Stimulated activated CD4-positive, alpha-beta T cell treated with anti-CD3 and anti-CD28 coated beads, Interleukin-2, amount 100 ng/mL, for 24 hours (primary cell): ENCODE measurements at regions not wholly inside any gene's neighbourhood (a gene's known extent, or its start where the extent isn't known, plus 50 kb on each side); places are given as distances from the start of the nearest gene placed in this dataset.
"Not testable (repeated sequence)": the region's sequence is repeated elsewhere in the genome, so short reads cannot be mapped to it uniquely, and the experiment has no call there.

Experiments
- DNase-seq, 2 donors: peaks; one replicate each; pipeline ENCODE4 v3.0.0-alpha.2; 2020

GRCh38 chr9:81427870-81428269 is 261.5 kb downstream of the TLE1 start:
- DNase-seq, result no peak

DNA sequence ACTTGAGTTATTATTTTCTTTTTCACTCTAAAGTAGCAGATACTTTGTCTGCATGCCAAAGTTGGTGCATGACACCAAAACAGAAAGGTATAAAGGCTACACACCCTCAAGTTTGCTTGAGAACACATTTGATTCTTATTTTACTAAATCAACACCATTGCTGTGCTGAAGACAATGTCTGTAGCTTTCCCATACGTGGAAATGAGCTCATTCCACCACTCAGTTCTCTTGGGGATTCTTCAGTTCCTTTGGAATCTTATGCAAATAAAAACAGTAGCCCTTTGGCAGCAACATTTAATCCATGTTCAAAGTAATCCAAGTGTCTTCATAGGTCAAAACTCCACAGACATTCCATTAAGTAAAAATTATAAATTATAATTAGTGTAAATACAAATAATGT is 264.9 kb downstream of the TLE1 start:
- no peak for DNase-seq

DNA sequence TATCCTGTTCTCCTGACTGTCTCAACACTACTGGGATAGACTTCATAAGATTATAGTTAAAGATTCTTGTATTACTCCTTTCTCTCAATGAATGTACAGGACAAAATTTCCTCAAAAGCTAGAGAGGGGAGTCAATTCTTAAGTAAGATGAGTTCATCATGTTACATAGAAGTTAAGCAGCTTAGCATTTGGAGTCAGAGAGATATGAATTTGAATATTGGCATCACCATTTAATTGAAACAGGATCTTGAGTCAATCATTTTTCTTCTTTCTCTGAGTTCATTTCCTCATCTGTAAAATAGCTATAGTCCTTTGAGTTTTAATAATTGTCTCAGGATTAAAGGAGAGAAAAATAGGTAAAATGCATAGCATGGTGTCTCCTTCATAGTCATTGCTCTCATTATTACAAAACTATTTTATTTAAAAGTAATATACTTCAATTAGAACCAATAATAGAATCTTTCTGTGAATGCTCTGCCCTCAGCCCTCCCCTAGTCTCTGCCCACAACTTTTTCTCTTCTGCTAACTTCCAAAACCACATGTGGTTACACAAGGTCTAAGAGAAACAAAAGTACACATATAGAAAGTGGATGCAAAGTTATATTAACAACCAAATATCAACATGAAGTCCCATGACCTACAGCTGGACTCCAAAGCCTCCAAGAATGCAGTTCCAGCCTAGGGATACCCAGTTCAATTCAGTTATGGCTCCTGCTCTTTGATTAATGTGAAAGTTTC is 265.6 kb downstream of the TLE1 start:
- DNase-seq, result no peak

DNA sequence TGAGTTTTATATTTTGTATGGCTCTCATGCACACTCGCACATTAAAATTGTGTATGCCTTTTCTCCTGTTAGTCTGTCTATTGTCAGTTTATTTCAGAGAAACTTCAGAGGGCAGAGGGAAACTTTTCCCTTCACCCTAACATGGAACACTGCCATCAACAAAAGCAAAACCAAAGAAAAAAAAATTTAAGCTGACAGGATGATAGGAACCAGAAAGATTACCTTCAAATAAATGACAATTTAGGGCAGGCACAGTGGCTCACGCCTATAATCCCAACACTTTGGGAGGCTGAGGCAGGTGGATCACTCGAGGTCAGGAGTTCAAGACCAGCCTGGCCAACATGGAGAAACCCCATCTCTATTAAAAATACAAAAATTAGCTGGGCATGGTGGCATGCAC is 268.3 kb downstream of the TLE1 start:
- DNase-seq, result not testable (repeated sequence)

GRCh38 chr9:81420024-81420423 is 269.3 kb downstream of the TLE1 start:
- no peak for DNase-seq

DNA sequence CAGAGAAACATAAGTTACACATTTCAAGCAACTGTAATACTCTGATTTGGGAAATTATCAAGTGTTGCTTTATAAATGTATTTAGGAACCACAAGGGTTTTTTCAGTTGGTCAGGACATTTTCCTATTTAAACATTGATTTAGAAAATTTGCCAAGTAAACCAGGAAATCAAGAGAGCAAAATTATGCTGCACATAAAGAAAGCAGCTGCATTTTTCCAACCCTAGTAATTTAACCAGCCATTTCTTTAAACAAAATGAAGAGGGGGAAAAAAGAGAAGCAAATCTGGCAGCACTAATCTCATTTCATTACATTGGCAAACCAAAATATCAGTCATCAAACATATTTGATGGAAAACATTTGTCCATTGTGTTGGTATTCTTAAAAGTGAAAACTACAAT is 271.4 kb downstream of the TLE1 start:
- no peak for DNase-seq

GRCh38 chr9:81417299-81417675 is 272.1 kb downstream of the TLE1 start:
- DNase-seq, result no peak

DNA sequence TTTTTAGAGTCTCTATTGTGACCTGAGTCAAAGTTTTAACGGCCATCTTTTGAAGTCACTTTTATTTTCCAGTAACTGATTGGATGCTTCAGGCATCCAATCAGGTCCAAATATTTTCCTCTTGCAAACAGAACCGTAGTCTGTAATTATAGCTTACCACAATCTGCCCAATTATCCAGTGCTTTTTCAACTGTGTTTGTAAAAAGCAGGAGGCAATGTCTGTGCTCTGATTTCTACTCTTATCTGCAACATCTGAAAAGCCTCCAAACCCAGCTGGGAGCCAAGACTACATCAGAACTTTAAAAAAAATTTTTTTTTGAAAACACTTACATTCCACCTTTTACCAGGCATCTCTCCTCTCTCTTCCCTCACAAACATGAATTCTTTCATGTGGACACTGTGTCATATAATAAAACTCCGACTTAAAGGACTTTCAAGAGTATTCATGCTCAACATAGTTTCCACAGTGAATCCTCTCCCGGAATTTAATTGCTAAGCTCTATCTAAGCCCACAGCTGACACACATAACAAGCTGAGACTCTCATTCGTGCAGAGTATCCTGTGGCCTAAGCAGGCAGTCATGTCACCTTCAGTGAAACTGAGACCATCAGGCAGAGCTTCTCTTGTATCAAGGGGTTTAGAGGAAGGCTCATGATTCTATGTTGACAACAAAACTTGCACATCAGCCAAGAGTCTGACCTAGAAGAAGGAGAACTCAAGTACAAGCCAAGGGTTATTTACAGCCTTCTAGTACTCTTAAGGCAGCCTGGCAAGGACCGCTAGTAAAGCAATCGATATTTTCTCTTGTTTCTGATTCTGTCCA is 272.7 kb downstream of the TLE1 start:
- DNase-seq, result no peak

DNA sequence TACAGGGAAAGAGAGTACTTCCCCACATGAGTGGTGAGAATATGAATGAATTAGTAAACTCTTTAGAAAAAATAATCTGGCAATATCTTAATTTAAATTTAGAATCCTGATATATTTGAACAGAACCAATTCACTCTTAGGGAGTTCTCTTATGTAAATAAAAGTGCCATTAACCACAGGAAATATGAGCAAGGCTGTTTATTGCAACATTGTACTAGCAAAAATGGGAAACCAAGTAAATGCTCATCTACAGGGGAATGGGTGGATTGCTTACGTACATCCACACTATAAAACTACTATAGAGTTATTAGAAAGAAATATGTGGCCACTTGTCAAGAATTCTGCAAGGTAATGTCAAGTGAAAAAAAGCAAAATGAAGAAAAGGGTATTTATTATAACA is 274.5 kb downstream of the TLE1 start:
- DNase-seq, result no peak

GRCh38 chr9:81411961-81412360 is 277.4 kb downstream of the TLE1 start:
- DNase-seq, result no peak

DNA sequence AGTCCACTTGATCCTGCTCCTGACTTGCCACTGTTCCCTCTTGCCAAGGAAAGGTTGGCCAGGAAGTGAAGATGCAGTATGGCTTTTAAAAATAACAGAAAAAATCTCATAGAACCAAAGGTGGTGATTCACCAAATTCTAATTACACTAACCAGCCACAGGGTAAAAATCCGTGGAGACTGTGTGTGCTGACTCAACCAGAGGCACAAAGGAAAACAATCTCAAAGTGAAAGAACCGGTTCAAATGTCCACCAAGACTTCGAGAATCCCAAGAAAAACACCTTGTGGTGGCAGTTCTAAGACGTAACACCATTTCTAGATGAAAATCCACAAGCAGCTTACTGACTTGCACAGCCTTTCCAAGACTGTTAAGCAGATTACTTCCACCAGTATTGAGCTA is 279.1 kb downstream of the TLE1 start:
- DNase-seq, result no peak

DNA sequence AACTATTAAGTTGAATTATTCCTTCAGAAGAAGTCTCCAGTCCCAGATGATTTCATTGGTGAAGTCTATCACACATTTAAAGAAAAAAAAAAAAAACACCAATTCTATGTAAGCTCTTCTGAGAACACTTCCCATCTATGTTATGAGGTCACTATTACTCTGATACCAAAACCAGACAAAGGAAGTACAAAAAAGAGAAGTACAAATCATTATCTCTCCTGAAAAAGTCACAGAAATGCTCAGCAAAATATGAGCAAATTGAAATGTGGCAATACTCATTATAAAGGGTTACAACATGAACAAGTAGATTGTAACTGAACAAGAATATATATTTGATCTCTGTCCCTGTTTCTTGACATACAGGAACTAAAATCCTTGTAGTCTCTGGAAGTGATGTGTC is 280.4 kb downstream of the TLE1 start:
- DNase-seq, result no peak

DNA sequence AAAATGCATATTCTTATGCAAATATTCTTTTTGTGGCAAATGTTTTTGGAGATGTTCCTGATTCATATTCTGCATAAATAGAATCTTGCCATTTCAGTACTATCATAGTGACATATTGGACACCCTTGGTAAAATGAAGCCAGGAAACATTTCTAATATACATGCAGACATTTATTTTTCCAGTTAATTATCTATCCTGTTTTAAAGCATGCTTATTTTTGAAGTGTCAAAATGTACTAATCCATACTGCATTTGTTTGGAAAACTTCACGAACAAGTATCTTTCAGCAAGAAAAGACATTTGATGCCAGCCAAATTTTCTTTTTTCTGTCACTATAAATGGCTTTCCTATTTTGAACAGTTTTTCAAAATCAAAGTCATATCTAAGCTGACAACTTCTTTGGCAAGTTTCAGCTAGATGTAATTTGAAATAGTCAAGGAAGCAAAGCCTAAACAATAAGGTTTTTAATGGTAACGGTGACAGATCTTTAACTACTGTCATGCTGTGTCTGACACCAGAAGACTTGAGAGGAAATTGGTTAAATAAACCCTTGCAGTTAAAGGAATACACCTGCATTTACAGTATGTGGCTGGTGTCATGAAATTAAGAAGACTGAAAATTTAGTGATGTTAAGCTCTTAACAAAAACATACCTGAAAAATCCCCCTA is 284.3 kb downstream of the TLE1 start:
- no peak for DNase-seq

DNA sequence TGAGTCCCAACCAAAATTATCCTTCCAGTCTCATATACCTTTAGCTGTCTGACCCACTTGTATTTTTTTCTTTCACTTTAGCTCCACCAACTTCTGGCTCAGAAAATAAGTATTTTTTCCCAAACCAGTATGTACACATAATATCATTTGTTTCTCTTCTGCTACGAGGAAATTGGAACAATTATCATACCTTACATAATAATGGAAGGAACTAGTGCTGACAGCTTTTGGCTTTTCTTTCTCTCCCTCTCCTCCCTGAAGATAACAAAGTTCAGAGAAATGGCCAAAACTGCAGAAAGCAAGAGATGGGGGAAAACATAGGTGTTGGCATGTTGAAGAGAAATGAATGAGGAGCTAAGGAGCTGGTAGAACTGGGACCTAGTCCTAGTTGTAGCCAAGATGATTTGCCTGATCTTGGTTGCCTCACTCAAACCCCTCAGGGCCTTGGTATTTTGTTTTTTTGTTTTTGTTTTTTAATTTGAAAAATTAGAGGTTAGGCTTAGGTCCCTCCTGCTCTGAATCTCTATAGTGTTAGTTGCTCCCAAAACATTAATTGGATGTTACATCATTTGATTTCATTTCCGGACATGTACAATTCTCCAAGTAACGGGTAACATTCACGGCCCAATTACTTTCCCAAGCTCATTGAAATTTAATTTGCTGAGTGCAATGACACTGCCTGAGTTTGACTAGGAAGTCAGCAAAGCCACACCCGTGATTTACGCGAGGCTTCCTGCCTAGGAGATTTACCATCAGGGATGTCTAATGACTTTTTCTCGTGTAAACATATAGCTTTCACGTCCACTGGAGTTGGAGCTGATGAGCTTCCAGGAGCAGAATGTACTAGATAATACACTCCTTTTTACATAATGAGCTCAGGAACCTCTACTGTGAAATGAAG is 291.6 kb downstream of the TLE1 start:
- DNase-seq, result no peak

GRCh38 chr9:81396528-81396927 is 292.8 kb downstream of the TLE1 start:
- DNase-seq, result no peak

DNA sequence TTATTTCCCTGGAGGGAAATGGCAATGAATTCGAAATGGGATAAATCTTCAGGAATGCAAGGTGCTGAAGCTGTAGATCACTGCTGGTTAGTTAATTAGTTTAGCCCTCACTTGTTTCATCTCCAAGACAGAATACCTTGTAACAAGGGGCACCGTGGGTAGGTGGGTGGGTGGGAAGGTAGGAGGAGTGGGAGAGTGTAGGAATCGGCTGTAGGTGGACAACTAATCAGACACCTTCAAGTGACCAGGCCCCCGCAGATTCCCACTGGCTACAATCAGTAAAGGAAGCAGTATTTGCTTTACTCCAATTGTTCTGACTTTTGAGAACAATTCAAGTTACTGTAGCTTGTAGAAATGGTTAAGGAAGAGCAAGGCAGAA is 293.7 kb downstream of the TLE1 start:
- no peak for DNase-seq

DNA sequence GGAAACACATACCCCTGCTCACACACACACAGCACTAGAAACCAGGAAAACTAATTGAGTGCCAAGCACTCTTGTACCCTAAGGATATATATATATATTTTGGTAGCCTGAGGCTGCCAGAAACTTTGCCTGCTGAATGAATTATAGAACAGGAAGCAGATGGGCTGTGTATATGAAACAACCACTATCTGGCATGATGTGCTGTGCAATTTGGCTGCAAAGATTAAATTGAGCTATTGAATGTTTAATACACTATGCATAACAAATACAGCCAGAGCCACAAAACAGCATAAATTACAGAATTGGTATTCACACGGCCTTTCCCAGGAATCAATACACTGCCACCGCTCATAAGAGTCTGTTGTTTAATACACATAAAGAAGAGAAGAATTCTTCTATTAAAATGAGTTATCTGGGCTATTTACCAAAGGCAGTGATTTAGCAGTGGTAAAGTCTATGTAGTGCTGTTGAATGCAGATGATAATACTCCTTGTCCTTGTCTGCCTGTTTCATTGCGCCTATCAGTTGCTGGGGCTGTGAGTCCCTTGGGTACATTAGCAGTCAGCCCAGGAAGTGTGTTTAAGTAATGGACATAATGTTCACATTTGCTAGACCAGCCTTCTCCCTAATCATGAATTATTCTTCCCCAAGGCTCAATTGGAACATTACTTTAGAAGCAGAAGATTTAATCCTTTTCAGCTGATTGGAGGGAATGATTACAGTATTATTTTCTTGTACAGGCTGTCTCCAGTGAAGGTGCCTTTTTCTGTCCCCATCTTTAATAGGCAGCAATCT is 294.3 kb downstream of the TLE1 start:
- no peak for DNase-seq

- DNase-seq, result no peak
Observed at GRCh38 chr9:81393985-81394811, 295.1 kb downstream of the TLE1 start.

GRCh38 chr9:81391457-81391825 is 297.9 kb downstream of the TLE1 start:
- no peak for DNase-seq

- no peak for DNase-seq
Observed at GRCh38 chr9:81390792-81391456, 298.4 kb downstream of the TLE1 start.

- no peak for DNase-seq
Observed at GRCh38 chr9:81389569-81389993, 299.8 kb downstream of the TLE1 start.
